ENCODE measurements at regions not wholly inside any gene's neighbourhood (a gene's known extent, or its start where the extent isn't known, plus 50 kb on each side); places are given as distances from the start of the nearest gene placed in this dataset.

- TF ChIP-seq CTCF (IDR thresholded peaks at IDR 0.05; ENCODE audit: low read depth, low read length), result no peak
- TF ChIP-seq EZH2phosphoT487 (IDR thresholded peaks at IDR 0.05; ENCODE audit: low read depth), result no peak
Measured at GRCh38 chr18:73006331-73006730, 138.5 kb upstream of the NETO1 start.

Measured in OCI-LY3 (cell line).